Esophagus muscularis mucosa (tissue), 3 donors: ENCODE measurements at regions not wholly inside any gene's neighbourhood (a gene's known extent, or its start where the extent isn't known, plus 50 kb on each side); places are given as distances from the start of the nearest gene placed in this dataset.

Source experiments
- POLR2AphosphoS5 ChIP-seq, 2 donors: sonication (generic); formaldehyde crosslinking; IDR thresholded peaks; one replicate each; pipeline ENCODE4 v1.6.1; 2017; ENCODE audit warnings: antibody characterized with exemption in 2 of 2
- TF ChIP-seq, protein P1 (sequence below), 3 experiments: fragments of 200-600 bp in 2 of 3; fragments of 450-650 bp in 1 of 3; sonication (generic) in 2 of 3; IDR thresholded peaks; one replicate each; pipeline ENCODE4 v1.5.1; 2017 to 2019; ENCODE audit warnings: antibody characterized with exemption in 3 of 3, mild to moderate bottlenecking in 2 of 3, moderate library complexity in 1 of 3

- TF ChIP-seq, protein P1, sequence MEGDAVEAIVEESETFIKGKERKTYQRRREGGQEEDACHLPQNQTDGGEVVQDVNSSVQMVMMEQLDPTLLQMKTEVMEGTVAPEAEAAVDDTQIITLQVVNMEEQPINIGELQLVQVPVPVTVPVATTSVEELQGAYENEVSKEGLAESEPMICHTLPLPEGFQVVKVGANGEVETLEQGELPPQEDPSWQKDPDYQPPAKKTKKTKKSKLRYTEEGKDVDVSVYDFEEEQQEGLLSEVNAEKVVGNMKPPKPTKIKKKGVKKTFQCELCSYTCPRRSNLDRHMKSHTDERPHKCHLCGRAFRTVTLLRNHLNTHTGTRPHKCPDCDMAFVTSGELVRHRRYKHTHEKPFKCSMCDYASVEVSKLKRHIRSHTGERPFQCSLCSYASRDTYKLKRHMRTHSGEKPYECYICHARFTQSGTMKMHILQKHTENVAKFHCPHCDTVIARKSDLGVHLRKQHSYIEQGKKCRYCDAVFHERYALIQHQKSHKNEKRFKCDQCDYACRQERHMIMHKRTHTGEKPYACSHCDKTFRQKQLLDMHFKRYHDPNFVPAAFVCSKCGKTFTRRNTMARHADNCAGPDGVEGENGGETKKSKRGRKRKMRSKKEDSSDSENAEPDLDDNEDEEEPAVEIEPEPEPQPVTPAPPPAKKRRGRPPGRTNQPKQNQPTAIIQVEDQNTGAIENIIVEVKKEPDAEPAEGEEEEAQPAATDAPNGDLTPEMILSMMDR (IDR thresholded peaks at IDR 0.05), result no peak
- TF ChIP-seq POLR2AphosphoS5 (IDR thresholded peaks at IDR 0.05), result no peak
Measured at GRCh38 chr7:33849971-33850559, 55.3 kb upstream of the BMPER start.
